ENCODE measurements at regions not wholly inside any gene's neighbourhood (a gene's known extent, or its start where the extent isn't known, plus 50 kb on each side); places are given as distances from the start of the nearest gene placed in this dataset.

- Histone ChIP-seq H3K27ac (no peak overlapping the region), H3K4me3 (no peak overlapping the region), H3K9me3 (no peaks in the 10 kb centered on the region), H3K27me3 (no peaks in the 10 kb centered on the region), H3K4me1 (no peaks in the 10 kb centered on the region), H3K36me3 (no peaks in the 10 kb centered on the region)
- TF ChIP-seq CTCF (IDR thresholded peaks at IDR 0.05 in 4 of 5, conservative IDR thresholded peaks at IDR 0.05 in 1 of 5) (no peak), POLR2A (IDR thresholded peaks at IDR 0.05) (no peak)
- DNase-seq = no peak
- in situ Hi-C loops (cut with MboI; ENCODE audit: low sequenced_read_pairs in 4 of 4) = no loop called here
- intact Hi-C loops (cut with DNase I; ENCODE audit: low total_unique reads) = no loop called here
- ATAC-seq = no peak
These were observed 351.7 kb upstream of the FAM241A start for GRCh38 chr4:111793433-111794091.

GRCh38 chr4:111797455-111798163 lies 347.6 kb upstream of the FAM241A start:
- no peaks in the 10 kb centered on the region for H3K9me3 ChIP-seq
- ATAC-seq = no peak
- in situ Hi-C loops (cut with MboI; ENCODE audit: low sequenced_read_pairs in 4 of 4) = no loop called here

GRCh38 chr4:111798840-111799239 lies 346.4 kb upstream of the FAM241A start:
- Histone ChIP-seq H3K9me3 (no peaks in the 10 kb centered on the region), H3K4me1 (no peaks in the 10 kb centered on the region), H3K27ac (no peak overlapping the region), H3K36me3 (no peaks in the 10 kb centered on the region), H3K4me3 (no peak overlapping the region), H3K27me3 (no peaks in the 10 kb centered on the region)
- ATAC-seq (no peak), DNase-seq (no peak)
- no peak for TF ChIP-seq POLR2A (IDR thresholded peaks at IDR 0.05)
- TF ChIP-seq CTCF (IDR thresholded peaks at IDR 0.05 in 4 of 5, conservative IDR thresholded peaks at IDR 0.05 in 1 of 5) = no peak
- intact Hi-C loops (cut with DNase I; ENCODE audit: low total_unique reads) (no loop called here), in situ Hi-C loops (cut with MboI; ENCODE audit: low sequenced_read_pairs in 4 of 4) (no loop called here)

More at GRCh38 chr4:111797455-111798163, 347.6 kb upstream of the FAM241A start:
- DNase-seq = no peak
- Histone ChIP-seq H3K27me3 (no peaks in the 10 kb centered on the region), H3K36me3 (no peaks in the 10 kb centered on the region), H3K4me1 (no peaks in the 10 kb centered on the region), H3K27ac (no peak overlapping the region), H3K4me3 (no peak overlapping the region)
- intact Hi-C loops (cut with DNase I; ENCODE audit: low total_unique reads) = no loop called here
- TF ChIP-seq CTCF (IDR thresholded peaks at IDR 0.05 in 4 of 5, conservative IDR thresholded peaks at IDR 0.05 in 1 of 5) (no peak), POLR2A (IDR thresholded peaks at IDR 0.05) (no peak)

GRCh38 chr4:111800551-111800950 lies 344.7 kb upstream of the FAM241A start:
- Histone ChIP-seq H3K4me1 (no peaks in the 10 kb centered on the region), H3K27me3 (no peaks in the 10 kb centered on the region), H3K36me3 (no peaks in the 10 kb centered on the region), H3K9me3 (no peaks in the 10 kb centered on the region), H3K27ac (no peak overlapping the region), H3K4me3 (no peak overlapping the region)
- intact Hi-C loops (cut with DNase I; ENCODE audit: low total_unique reads) (no loop called here), in situ Hi-C loops (cut with MboI; ENCODE audit: low sequenced_read_pairs in 4 of 4) (no loop called here)
- ATAC-seq (no peak), DNase-seq (no peak)
- TF ChIP-seq POLR2A (IDR thresholded peaks at IDR 0.05) (no peak), CTCF (IDR thresholded peaks at IDR 0.05 in 4 of 5, conservative IDR thresholded peaks at IDR 0.05 in 1 of 5) (no peak)
